Hematopoietic multipotent progenitor cell treated with erythropoietin and hydrocortisone succinate and interleukin-3 and kit ligand, for 6 days (in vitro differentiated cells): ENCODE measurements at regions not wholly inside any gene's neighbourhood (a gene's known extent, or its start where the extent isn't known, plus 50 kb on each side); places are given as distances from the start of the nearest gene placed in this dataset.
"Not testable (repeated sequence)": the region's sequence is repeated elsewhere in the genome, so short reads cannot be mapped to it uniquely, and the experiment has no call there.

Experiments used
- DNase-seq: peaks from one replicate; pipeline ENCODE4 v3.0.0-alpha.2; 2015

- no peak for DNase-seq
Observed at GRCh38 chr12:116433249-116433648, 125.9 kb upstream of the MAP1LC3B2 start.

DNA sequence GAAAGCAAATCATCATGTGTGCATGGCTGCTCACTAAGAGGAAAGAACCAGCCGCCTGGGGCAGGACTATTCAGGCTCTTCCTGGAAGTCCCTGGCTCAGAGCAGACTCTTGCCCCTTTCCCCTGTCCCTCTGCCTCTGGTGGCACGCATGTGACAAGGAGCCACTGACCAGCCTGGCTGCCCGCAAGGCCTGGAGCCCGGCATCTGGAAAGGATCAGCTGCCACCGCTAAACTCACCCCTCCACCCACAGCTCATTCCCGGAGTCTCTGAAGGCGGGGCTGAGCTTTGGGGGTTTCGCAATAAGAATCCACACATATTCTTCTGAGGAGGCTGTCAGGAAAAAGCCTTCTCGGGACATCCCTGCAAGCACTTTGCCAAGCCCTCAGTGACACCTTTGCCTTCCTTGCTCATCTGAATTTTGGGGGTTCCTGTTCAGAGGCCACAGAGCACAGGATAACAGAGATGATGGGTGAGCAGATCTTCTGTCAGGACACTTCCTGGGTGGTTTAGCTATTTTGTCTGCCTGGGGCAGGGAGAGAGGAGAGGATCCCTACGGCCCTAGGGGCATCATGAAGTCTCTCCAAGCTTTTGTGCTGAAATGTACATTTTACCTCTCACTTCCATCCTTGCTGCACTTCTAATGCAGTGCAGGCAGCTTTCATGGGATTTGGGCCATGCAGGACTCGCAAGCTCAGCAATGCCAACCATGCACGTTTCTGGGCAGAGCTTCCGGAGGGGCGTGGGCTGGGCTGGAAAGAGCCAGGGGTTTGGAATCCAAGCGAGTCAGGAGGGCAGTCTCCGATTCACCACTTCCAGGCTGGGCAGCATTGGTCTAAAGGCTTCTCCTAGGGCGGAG is 124.8 kb upstream of the MAP1LC3B2 start:
- peak; percentile 22 for DNase-seq

DNA sequence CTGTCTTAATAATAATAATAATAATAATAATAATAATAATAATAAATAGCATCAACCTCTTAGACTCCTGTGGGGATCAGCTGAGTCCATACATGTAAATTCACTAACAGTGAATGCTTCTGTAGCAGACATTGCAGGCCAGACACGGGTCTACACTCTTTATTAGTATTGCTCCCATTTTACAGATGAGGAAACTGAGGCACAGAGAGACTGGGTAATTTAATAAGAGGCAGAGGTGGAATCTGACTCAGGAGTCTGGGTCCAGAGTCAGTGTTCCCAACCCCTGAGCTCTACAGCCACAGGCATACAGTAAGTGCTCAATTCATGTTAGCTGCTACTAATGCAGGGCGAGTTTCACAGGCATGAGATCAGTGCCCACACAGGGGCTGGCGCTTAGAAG is 123.2 kb upstream of the MAP1LC3B2 start:
- DNase-seq, result no peak

DNA sequence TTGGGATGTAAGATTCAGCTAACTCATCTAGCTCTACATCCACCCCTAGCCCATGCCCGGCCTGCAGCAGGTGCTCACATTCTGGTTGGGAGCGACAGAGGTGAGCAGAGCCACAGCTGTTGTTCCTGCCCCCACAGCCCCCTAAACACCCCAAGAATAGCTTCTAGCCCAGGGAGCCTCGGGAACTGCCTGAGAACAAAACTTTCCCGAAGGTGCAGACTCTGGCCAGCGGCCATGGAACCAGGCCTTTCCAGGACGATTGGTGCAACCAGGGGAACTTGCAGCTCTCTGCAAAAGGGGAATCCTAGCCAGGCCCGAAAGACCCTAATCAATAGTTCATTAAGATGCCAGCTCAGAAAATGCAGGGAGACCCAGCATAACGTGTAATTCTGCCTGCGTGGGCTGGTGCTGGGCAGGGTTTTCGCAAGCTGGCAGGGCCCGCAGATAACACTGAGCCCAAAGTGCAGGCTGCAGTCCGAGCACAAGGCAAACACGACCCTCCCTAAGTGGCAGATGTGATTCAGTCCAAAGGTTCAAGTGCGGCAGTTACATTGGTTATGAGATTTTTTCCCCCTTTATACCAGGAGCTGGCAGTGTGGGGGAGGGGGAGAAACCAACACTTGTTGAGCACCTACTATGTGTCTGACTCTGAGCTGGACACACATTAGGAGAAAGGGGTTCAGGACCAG is 122.5 kb upstream of the MAP1LC3B2 start:
- DNase-seq, result no peak

- DNase-seq, result no peak
Observed at GRCh38 chr12:116441292-116441691, 117.9 kb upstream of the MAP1LC3B2 start.

GRCh38 chr12:116442304-116442703 is 116.9 kb upstream of the MAP1LC3B2 start:
- no peak for DNase-seq

GRCh38 chr12:116442946-116443345 is 116.2 kb upstream of the MAP1LC3B2 start:
- no peak for DNase-seq

DNA sequence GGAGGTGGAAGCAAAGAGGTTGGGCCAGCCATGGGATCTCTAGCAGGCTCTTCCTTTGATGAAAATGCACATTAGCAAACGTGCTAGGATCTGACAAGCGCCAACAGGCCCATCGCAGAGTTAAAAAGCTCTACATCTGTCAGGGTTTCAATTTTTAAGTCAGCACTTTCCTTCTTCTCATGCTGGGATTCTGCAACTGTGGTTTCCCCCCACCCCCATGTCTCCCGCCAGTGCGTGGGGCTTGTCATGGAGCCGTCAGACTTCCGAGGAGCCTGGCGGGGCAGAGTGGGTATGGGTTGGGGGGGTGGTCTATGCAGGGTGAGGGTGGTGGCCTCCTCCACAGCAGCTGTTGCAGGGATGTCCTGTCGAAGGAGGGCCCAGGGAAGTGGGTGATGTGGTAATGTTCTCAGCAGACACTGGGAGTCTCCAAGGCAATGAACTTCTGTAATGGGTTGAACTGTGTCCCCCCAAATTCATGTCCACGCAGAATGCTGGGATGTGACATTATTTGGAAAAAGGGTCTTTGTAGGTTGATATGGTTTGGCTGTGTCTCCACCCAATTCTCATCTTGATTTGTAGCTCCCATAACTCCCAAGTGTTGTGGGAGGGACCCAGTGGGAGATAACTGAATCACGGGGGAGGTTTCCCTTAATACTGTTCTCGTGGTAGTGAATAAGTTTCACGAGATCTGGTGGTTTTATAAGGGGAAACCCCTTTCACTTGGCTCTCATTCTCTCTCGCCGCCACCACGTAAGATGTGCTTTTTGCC is 115.2 kb upstream of the MAP1LC3B2 start:
- DNase-seq, result peak; percentile 31

DNA sequence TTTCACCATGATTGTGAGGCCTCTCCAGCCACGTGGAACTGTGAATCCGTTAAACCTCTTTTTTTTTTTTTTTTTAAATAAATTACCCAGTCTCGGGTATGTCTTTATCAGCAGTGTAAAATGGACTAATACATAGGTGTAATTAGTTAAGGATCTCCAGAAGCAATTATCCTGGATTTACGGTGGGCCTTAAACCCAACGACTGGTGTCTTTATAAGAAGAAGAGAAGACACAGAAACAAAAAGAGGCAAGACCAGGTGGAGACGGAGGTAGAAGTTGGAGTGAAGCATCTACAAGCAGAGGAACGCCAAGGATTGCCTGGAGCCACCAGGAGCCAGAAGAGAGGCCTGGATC is 114.6 kb upstream of the MAP1LC3B2 start:
- DNase-seq, result no peak

DNA sequence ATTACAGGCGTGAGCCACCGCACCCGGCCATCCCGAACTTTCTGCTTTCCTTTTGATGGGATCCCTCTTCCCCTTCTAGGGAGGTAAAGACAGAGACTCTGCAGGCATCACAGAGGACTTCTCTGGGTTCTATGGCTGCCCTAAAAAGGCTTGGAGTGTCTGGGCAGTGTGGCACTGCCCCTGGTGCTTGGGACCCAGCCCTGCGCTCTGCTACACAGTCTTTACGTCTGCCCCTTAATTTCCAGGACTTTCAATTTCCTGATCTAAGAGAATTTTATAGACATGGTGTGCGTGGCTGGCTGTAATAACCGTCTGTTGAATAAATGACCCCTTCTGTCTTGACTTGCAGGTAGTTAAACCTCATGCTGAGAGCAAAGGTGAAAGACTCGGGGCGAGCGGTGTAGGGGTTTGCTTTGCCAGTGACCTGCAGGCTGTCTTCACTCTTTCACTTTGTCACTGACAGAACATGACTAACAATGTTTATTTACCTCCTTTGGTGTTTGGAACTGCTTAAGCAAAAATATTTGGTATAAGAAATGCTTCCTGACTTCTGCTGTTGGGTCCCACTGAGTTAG is 110.9 kb upstream of the MAP1LC3B2 start:
- DNase-seq, result no peak

- no peak for DNase-seq
Observed at GRCh38 chr12:116450406-116450910, 108.7 kb upstream of the MAP1LC3B2 start.

DNA sequence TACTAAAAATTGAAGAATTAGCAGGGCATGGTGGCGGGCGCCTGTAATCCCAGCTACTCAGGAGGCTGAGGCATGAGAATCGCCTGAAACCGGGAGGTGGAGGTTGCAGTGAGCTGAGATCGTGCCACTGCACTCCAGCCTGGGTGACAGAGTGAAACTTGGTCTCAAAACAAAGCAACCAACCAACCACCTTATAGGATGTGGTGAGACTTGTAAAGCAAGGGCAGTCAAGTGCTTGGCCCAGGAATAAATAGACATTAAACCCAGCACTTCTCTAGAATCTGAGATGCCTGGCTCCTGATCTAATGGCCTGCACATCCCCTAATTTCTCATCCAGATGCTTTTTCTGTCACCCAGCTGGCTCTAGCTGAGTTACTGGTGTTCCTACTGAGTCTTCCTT is 106.2 kb upstream of the MAP1LC3B2 start:
- not testable (repeated sequence) for DNase-seq

GRCh38 chr12:116453631-116454030 is 105.5 kb upstream of the MAP1LC3B2 start:
- DNase-seq, result no peak

DNA sequence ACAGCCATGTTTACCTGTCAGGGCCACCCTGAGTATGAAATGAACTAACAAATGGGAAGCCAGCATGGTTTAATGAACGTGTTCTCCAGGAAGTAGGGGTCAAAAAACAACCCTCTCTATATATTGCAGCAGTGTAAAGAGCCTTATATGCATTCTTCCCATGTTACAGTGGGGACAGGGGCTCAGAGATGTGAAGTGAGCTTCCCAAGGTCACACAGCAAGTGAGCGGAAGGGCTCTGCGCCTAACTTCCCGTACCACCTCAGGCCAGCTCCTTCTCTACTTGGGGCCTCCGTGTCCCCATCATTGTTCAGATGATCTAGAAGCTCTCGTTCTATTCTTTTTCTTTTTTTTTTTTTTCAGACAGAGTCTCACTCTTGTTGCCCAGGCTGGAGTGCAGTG is 105.1 kb upstream of the MAP1LC3B2 start:
- no peak for DNase-seq

- DNase-seq, result no peak
Observed at GRCh38 chr12:116454950-116455447, 104.2 kb upstream of the MAP1LC3B2 start.

DNA sequence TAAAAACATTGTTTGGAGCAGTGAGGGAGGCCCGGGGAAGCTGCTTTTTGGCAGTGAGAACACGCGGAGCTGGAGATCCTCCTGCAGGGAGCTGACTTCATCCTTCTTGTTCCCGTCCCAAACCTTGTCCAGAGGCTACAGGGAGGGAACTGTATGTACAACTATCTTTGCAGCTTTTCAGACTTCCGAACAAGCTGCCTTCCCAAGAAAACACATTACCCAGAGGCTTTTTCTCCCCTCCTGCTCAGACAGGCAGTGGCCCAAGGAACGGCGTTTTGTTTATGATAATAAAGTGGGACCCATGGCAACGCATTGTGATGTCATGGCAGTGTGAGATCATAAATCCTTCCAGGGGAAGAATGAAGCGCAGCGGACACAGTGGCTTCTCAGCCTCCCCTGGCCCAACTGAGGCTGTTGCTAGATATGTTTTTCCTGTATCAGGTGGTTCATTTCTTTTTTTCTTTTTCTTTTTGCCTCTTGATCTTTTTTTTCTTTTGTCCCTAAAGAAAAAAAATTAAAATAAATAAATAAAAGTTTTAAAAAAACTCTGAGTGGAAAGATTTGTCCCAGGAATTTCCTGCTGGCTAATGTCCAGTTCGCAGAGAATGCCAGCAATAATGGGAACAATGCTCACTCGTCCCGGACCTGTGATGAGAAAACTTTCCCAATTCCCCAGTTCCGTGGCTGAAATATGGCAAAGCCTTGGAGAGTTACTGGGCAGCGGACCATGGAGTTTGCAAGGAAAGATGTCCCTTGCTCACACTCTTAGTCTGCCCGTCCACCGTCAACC is 103.4 kb upstream of the MAP1LC3B2 start:
- peak; percentile 49 for DNase-seq

- no peak for DNase-seq
Observed at GRCh38 chr12:116456330-116457082, 102.7 kb upstream of the MAP1LC3B2 start.

GRCh38 chr12:116458492-116458891 is 100.7 kb upstream of the MAP1LC3B2 start:
- no peak for DNase-seq

GRCh38 chr12:116459011-116459875 is 99.9 kb upstream of the MAP1LC3B2 start:
- no peak for DNase-seq
